GM13977 (cell line): ENCODE measurements at regions not wholly inside any gene's neighbourhood (a gene's known extent, or its start where the extent isn't known, plus 50 kb on each side); places are given as distances from the start of the nearest gene placed in this dataset.
"Not testable (repeated sequence)": the region's sequence is repeated elsewhere in the genome, so short reads cannot be mapped to it uniquely, and the experiment has no call there.

Source experiments
- DNase-seq: peaks from one replicate; pipeline ENCODE4 v3.0.0; 2012; ENCODE audit warnings: low spot score
- in situ Hi-C: fragments of 300-500 bp; cut with MboI; formaldehyde crosslinking; loops from one replicate; pipeline ENCODE4 v1.12.0; 2022; ENCODE audit warnings: low sequenced_read_pairs, low pct_unique_long_range_greater_than_20kb, mixed read lengths, inconsistent platforms; ENCODE audit not compliant: unreplicated experiment
- TF ChIP-seq, protein P1 (sequence below): IDR thresholded peaks from 2 replicates; pipeline ENCODE4 v1.5.1; 2012; ENCODE audit warnings: mild to moderate bottlenecking, control low read depth; ENCODE audit not compliant: insufficient read depth; ENCODE audit errors: extremely low read depth, missing control alignments

DNA sequence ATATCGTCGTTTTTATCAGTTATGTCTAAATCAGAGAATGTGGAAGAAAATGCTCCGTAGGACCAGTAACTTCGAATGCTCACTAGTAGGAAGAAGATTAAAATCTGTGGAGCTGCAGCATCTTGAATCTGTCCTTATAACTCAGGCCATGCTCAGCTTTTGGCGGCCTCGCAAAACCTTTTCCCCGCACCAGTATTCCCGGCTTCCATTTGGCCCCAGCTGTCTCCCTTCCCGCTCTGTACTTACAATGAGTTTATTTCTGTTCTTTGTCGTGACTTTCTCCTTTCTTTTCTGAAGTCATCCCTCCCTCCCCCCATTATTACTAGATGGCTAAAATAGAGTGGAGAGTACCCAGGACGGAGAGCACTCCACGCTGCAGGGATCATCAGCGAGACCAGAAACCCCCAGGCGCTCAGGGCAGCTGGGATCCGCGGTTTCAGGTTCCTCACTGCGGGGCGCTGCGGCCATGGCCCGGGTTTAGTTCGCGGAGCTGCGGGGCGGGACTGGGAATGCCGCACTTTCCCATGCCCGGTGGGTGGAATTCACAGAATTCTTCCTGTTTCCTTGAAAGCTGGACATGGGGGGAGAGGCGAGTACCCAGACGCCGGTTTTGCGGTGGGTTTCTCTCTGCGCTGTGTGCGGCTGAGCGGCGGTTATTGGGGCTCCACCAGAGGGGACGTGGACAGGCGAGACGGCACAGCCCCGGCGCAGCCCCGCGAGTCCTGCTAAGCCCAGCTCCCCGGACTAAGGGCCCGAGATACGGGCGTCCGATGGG, 183.5 kb downstream of the POM121L12 start:
- TF ChIP-seq, protein P1, sequence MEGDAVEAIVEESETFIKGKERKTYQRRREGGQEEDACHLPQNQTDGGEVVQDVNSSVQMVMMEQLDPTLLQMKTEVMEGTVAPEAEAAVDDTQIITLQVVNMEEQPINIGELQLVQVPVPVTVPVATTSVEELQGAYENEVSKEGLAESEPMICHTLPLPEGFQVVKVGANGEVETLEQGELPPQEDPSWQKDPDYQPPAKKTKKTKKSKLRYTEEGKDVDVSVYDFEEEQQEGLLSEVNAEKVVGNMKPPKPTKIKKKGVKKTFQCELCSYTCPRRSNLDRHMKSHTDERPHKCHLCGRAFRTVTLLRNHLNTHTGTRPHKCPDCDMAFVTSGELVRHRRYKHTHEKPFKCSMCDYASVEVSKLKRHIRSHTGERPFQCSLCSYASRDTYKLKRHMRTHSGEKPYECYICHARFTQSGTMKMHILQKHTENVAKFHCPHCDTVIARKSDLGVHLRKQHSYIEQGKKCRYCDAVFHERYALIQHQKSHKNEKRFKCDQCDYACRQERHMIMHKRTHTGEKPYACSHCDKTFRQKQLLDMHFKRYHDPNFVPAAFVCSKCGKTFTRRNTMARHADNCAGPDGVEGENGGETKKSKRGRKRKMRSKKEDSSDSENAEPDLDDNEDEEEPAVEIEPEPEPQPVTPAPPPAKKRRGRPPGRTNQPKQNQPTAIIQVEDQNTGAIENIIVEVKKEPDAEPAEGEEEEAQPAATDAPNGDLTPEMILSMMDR = no peak
- in situ Hi-C loops = no loop called here
- no peak for DNase-seq

DNA sequence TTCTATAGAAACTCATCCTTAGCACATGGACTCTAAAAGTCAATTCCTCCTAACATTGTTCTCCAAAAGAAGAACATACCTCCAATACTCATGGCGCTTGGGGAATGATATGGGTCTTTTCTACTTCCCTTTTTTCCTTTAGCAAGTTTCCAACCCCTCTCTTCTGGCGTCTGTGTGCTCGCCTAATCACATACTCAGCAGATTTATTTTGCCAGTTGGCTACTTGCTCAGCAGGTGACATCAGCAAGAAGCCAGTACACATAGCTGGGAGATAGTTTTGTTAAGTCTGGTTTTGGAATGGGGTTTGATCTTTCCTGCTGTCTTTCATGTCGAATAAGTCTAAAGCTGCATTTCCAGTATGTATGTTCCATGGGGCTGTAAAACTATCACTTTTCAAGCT, 193.8 kb downstream of the POM121L12 start:
- DNase-seq = no peak
- TF ChIP-seq, protein P1 = no peak
- in situ Hi-C loops = no loop called here

DNA sequence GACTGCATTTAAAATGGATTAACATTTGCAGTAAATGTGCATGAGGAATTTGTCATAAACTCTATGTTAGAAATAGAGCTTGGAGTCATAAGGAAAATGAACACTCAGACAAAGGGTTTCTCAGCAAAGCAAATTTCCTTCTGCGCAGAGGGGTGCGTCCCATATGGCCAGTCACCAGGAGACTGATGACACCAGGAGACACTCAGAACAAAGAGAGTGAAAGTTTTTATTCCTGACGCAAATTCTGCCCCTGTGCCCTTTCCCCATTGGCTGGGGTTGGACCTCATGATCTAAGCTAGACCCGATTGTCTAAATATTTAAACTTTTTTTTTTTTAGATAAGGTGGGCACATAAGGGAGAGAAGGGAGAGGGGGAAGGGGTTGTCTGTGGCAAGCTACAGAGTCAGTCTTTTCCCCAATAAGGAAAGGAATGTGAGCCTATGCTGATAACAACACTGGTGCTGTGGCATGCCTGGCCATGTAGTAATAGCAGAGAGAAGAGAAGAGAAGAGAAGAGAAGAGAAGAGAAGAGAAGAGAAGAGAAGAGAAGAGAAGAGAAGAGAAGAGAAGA, 202.0 kb downstream of the POM121L12 start:
- no peak for DNase-seq
- in situ Hi-C loops = no loop called here
- TF ChIP-seq, protein P1 = no peak

DNA sequence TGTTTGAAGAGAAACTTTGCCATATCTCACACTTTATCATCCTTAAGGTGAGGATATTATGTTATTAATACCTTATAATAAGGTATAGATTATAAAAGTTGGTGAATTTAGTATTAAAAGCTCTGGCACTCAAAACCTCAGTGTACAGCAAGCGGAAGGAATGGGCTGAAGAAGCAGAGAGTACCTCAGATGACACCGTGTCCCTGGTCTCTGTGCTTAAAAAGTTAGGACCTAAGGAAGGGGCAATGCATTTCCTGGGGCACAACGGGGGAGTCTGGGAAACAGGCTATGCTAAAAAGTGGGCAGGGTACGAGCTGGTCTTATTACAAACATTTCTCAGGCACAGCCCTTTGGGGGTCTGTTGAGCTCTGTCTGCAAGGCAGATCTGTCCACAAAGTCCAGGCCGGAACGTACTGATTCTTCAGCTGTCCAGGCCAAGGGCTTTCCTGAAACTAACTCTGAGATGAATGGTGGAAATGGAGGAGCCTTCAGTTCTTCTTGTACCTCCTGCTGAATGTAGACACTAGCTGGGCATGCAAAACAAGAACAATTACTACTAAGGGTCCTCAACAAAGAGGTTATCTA, 202.7 kb downstream of the POM121L12 start:
- DNase-seq = no peak
- TF ChIP-seq, protein P1 = no peak
- in situ Hi-C loops = no loop called here

DNA sequence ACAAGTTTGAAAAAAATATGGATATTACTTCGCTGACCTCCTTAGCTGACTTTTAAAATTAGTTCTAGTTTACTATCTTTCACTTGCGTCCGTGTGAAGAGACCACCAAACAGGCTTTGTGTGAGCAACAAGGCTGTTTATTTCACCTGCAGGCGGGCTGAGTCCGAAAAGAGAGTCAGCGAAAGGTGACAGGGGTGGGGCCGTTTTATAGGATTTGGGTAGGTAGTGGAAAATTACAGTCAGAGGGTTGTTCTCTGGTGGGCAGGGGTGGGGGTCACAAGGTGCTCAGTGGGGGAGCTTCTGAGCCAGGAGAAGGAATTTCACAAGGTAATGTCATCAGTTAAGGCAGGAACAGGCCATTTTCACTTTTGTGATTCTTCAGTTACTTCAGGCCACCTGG, 203.7 kb downstream of the POM121L12 start:
- DNase-seq, in situ Hi-C loops: not testable (repeated sequence)

DNA sequence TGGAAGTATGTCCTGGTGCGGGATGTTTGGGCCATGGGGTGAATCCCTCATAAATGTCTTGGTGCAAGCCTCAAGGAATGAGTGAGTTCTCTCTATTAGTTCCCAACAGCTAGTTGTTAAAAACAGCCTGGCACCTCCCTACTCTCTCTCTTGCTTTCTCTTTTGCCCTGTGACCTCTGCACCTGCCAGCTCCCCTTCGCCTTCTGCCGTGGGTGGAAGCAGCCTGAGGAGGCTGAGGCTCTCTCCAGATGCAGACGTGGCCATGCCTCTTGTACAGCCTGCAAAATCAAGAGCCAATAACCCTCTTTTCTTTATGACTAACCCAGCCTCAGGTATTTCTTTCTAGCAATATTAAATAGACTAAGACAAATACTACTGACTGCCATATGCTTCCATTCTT, 210.3 kb downstream of the POM121L12 start:
- no peak for DNase-seq
- TF ChIP-seq, protein P1 = no peak
- in situ Hi-C loops = no loop called here

DNA sequence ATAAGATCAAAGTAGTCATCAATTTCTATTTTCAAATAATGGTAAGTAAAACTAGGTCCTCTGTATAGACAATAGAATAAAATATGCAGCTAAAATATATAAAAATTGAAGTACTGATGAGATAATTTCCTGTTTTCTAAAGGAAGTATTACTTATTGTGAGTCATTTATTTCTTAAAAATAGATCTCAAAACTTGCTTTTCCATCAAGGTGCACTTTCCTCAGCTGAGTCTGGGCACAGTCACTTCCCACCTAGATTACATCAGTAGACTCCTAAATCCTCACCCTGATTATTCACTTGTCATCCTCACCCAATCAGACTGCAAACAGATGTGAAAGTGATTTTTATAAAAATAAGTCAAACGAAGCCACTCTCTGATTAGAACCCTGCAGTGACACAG, 211.5 kb downstream of the POM121L12 start:
- no peak for DNase-seq
- TF ChIP-seq, protein P1 = no peak
- in situ Hi-C loops = no loop called here
